Right cardiac atrium (tissue), 5 donors: ENCODE measurements at regions not wholly inside any gene's neighbourhood (a gene's known extent, or its start where the extent isn't known, plus 50 kb on each side); places are given as distances from the start of the nearest gene placed in this dataset.
A peak's percentile ranks its signal among the peaks of the same experiment; 100 is the strongest.
"Not testable (repeated sequence)": the region's sequence is repeated elsewhere in the genome, so short reads cannot be mapped to it uniquely, and the experiment has no call there.

Source experiments
- ATAC-seq, 2 donors: fragments of 200-7000 bp; cut with Tn5 transposase; one replicate each; pipeline versions ENCODE4 v1.8.0 to v1.9.1; 2020; ENCODE audit warnings: moderate library complexity in 2 of 2, mild to moderate bottlenecking in 1 of 2
- DNase-seq, 3 donors: peaks; one replicate each; pipeline ENCODE4 v3.0.0-alpha.2; 2020
- H3K27ac ChIP-seq: one replicate; pipeline ENCODE4 v1.5.1; 2013; ENCODE audit warnings: mild to moderate bottlenecking, low read length, control low read depth, moderate library complexity
- H3K27me3 ChIP-seq: one replicate; pipeline ENCODE4 v1.6.1; 2013; ENCODE audit not compliant: control insufficient read depth, insufficient read depth
- H3K4me1 ChIP-seq: one replicate; pipeline ENCODE4 v1.6.1; 2013; ENCODE audit warnings: low read length; ENCODE audit not compliant: control insufficient read depth, insufficient read depth
- H3K4me3 ChIP-seq: one replicate; pipeline ENCODE4 v1.5.1; 2013; ENCODE audit warnings: low read length, control low read depth
- H3K9me3 ChIP-seq: one replicate; pipeline ENCODE4 v1.6.1; 2013; ENCODE audit warnings: low read length; ENCODE audit not compliant: control insufficient read depth
- WGBS: extraction: QIAGEN DNeasy Blood & Tissue Kit; methylation state at CpG from one replicate; pipeline ENCODE4 v1.1.7; 2013; 5-methylcytosine and 5-hydroxymethylcytosine counted together
- intact Hi-C, 4 donors: fragments of 100-400 bp; cut with DNase I; formaldehyde crosslinking; loops; one replicate each; pipeline versions ENCODE4 v1.11.0 to v1.14.0; 2022 to 2023
- donor health status: healthy with polysubstance abuse.
- donor health status: DM: no; HTN: yes; CAD: no.
- donor health status: DM: no; HTN: no; CAD: no.
- donor health status: DM: no; HTN: yes; CAD: no; lungs with severe emphysema.
- donor health status: DM: yes; HTN: yes; CAD: no.

- no peak overlapping the region for H3K27ac ChIP-seq
- H3K27me3 ChIP-seq, result no peaks in the 10 kb centered on the region
- ATAC-seq (no peak), DNase-seq (no peak)
- H3K4me1 ChIP-seq, result no peaks in the 10 kb centered on the region
- no peaks in the 10 kb centered on the region for H3K9me3 ChIP-seq
- intact Hi-C loops, result no loop called here
- H3K4me3 ChIP-seq, result no peak overlapping the region
- 75% methylated on average over 6 of the region's 6 CpGs for WGBS
These were observed 210.7 kb downstream of the EFCAB11 start for GRCh38 chr14:89743828-89744227.

GRCh38 chr14:89740241-89740640 is 214.3 kb downstream of the EFCAB11 start:
- DNase-seq, result no peak
- Histone ChIP-seq H3K27ac (no peak overlapping the region), H3K27me3 (no peaks in the 10 kb centered on the region), H3K4me3 (no peak overlapping the region), H3K9me3 (no peaks in the 10 kb centered on the region), H3K4me1 (no peaks in the 10 kb centered on the region)
- WGBS, result 88% methylated on average over 3 of the region's 3 CpGs
- ATAC-seq, result no peak
- intact Hi-C loops, result no loop called here

DNA sequence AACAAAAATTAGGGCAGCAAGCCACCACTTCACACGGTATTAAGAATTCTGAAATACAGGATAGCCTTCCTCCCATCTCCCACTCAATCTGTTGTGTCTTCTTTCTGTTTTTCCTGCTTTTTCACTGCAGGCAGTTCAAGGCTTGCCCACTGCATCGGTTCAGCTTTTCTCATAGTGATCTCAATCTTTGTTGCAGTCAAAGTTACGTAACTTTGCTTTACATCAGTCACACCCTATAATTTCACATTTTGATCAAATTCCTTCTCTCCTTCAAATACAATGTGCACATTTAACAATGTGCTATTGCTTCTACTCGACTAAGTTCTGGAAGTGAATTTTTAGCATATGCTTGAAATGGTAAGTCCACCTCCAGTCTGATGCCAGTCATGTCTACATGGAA is 217.6 kb downstream of the EFCAB11 start:
- 78% methylated on average over 4 of the region's 4 CpGs for WGBS
- H3K4me3 ChIP-seq, result no peak overlapping the region
- H3K27me3 ChIP-seq, result no peaks in the 10 kb centered on the region
- ATAC-seq, result no peak
- H3K9me3 ChIP-seq, result no peaks in the 10 kb centered on the region
- no peak for DNase-seq
- H3K27ac ChIP-seq, result no peak overlapping the region
- H3K4me1 ChIP-seq, result no peaks in the 10 kb centered on the region
- intact Hi-C loops, result no loop called here

- no peaks in the 10 kb centered on the region for H3K27me3 ChIP-seq
- H3K4me3 ChIP-seq, result no peak overlapping the region
- H3K4me1 ChIP-seq, result no peaks in the 10 kb centered on the region
- no peak overlapping the region for H3K27ac ChIP-seq
- ATAC-seq (no peak), DNase-seq (no peak)
- WGBS, result 93% methylated on average over 6 of the region's 6 CpGs
- intact Hi-C loops, result no loop called here
- H3K9me3 ChIP-seq, result no peaks in the 10 kb centered on the region
These were observed 223.1 kb downstream of the EFCAB11 start for GRCh38 chr14:89731396-89731933.

DNA sequence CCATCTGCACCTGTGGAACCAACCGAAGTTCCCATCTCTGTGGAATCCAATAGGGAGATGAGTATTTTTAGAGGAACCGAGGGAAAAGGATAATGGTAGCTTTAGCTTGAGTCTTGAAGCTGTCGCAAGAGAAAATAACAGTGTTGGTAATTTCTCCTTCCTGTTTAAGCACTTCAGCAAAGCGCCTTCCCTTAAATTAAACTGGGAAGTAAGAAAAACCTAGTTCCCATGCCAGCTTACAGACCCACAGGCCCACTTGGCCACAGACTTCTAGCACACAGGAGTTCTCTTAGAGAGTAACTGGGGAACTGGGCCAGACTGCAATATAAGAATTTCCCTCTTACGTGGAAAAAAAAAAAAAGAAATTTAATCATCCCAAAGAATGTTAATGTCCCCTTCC is 223.8 kb downstream of the EFCAB11 start:
- 79% methylated on average over 5 of the region's 5 CpGs for WGBS
- ATAC-seq (peak in 1 of 2 donors; percentile 40), DNase-seq (no peak)
- H3K9me3 ChIP-seq, result no peaks in the 10 kb centered on the region
- no peaks in the 10 kb centered on the region for H3K27me3 ChIP-seq
- intact Hi-C loops, result no loop called here
- no peak overlapping the region for H3K27ac ChIP-seq
- no peaks in the 10 kb centered on the region for H3K4me1 ChIP-seq
- no peak overlapping the region for H3K4me3 ChIP-seq

DNA sequence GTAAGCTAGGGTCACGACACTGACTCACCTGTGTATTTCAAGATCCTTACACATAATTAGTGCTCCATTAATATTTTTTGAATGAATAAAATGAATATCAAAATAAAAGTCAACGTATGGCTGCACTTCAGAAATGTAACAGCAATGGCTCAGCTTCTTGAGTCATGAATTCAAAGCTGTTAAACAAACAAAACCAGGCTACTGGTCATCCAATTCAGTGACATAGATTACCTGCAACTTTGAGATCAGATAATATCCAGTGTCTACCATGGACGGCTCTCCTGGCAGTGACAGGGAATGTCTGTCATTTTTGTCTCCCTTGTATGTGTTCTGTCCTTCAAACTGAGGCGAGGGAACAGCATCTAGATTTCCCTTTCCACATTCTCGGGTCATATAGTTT is 225.6 kb downstream of the EFCAB11 start:
- ATAC-seq, result no peak
- no peaks in the 10 kb centered on the region for H3K9me3 ChIP-seq
- H3K4me3 ChIP-seq, result no peak overlapping the region
- WGBS, result 89% methylated on average over 5 of the region's 5 CpGs
- DNase-seq, result no peak
- no peaks in the 10 kb centered on the region for H3K27me3 ChIP-seq
- no peak overlapping the region for H3K27ac ChIP-seq
- H3K4me1 ChIP-seq, result no peaks in the 10 kb centered on the region
- intact Hi-C loops, result no loop called here

DNA sequence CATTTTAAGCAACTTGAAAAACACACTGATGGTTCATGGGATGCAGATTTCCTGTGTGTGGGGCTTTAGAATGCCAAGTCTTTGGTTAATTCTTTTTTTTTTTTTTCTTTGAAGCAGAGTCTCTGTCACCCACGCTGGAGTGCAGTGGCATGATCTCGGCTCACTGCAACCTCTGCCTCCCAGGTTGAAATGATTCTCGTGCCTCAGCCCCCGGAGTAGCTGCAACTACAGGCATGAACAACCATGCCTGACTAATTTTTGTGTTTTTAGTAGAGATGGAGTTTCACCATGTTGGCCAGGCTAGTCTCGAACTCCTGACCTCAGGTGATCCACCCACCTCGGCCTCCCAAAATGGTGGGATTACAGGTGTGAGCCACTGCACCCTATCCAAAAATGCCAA is 228.3 kb downstream of the EFCAB11 start:
- H3K4me3 ChIP-seq, DNase-seq, H3K27me3 ChIP-seq, H3K4me1 ChIP-seq, intact Hi-C loops, H3K27ac ChIP-seq, H3K9me3 ChIP-seq, ATAC-seq: not testable (repeated sequence)
- WGBS, result 91% methylated on average over 6 of the region's 6 CpGs

GRCh38 chr14:89724628-89724960 is 229.9 kb downstream of the EFCAB11 start:
- DNase-seq, result no peak
- no peaks in the 10 kb centered on the region for H3K9me3 ChIP-seq
- H3K4me3 ChIP-seq, result no peak overlapping the region
- intact Hi-C loops, result no loop called here
- no peaks in the 10 kb centered on the region for H3K27me3 ChIP-seq
- WGBS, result 62% methylated on average over 8 of the region's 8 CpGs
- ATAC-seq, result no peak
- H3K4me1 ChIP-seq, result peaks cover 3% of the 10 kb centered on the region
- no peak overlapping the region for H3K27ac ChIP-seq

- ATAC-seq (no peak), DNase-seq (no peak)
- intact Hi-C loops, result no loop called here
- Histone ChIP-seq H3K27me3 (no peaks in the 10 kb centered on the region), H3K4me1 (peaks cover 3% of the 10 kb centered on the region), H3K4me3 (no peak overlapping the region), H3K9me3 (no peaks in the 10 kb centered on the region), H3K27ac (no peak overlapping the region)
- 61% methylated on average over 7 of the region's 7 CpGs for WGBS
These were observed 230.5 kb downstream of the EFCAB11 start for GRCh38 chr14:89723930-89724627.

- ATAC-seq (no peak), DNase-seq (no peak)
- intact Hi-C loops, result no loop called here
- H3K27ac ChIP-seq, result no peak overlapping the region
- WGBS, result 78% methylated on average over 6 of the region's 6 CpGs
- no peaks in the 10 kb centered on the region for H3K9me3 ChIP-seq
- H3K4me3 ChIP-seq, result no peak overlapping the region
- H3K4me1 ChIP-seq, result peaks cover 3% of the 10 kb centered on the region
- no peaks in the 10 kb centered on the region for H3K27me3 ChIP-seq
These were observed 232.6 kb downstream of the EFCAB11 start for GRCh38 chr14:89721956-89722355.

DNA sequence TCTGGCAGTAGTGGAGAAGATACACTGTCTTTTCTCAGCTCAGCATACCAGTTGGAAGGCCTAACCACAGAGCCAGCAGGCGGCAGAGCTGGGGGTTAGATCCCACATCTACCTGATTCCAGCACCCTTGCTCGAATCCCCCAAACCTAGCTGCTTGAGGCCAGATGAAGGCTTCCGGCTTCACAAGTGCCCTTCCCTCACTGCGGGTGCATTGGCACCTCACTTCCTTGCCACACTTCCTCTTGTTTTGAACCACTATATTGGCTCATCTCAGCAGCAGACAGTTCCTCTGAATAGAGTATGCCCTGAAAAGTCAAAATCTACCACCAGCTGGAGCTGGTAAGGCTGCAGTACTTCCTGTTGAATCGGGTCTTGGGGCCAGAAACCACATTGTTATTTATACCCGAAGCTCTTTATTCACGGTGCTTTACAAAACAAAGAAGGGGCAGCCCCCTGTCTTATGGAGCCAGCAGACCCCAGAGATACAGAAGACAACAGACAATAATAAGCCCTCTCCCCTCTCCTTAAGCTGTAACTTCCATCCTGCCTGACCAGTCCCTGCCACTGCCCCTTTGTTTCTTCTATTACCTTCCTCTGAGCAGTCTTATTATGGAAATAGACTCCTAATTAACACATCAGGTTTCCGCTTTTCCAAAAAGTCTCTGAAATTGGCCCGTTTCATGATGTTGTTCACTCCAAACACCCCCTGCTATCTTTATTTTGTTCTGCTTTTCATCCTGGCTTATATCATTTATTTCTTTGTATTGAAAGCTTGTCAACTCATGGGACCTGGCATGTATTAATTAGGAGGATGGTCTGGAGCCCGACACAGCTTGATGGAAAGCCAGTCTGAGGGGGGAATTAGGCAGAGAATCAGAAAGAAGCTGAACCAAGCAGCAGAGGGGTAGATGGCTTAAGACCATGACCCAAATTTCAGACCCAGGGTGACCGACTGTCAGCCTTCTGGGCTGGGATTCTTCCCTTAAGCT is 233.5 kb downstream of the EFCAB11 start:
- Histone ChIP-seq H3K4me1 (peaks cover 3% of the 10 kb centered on the region), H3K4me3 (no peak overlapping the region), H3K9me3 (no peaks in the 10 kb centered on the region), H3K27ac (no peak overlapping the region), H3K27me3 (no peaks in the 10 kb centered on the region)
- DNase-seq, result peak in 2 of 3 donors; percentile 58 to 60
- peak; percentile 74 to 81 for ATAC-seq
- intact Hi-C loops, result no loop called here
- WGBS, result 63% methylated on average over 11 of the region's 11 CpGs
